HepG2 (cell line): ENCODE measurements at regions not wholly inside any gene's neighbourhood (a gene's known extent, or its start where the extent isn't known, plus 50 kb on each side); places are given as distances from the start of the nearest gene placed in this dataset.

ENCODE experiments used
- CBX5 ChIP-seq: sonication (generic); formaldehyde crosslinking; IDR thresholded peaks from 2 replicates; pipeline ENCODE4 v1.4.0; 2020; ENCODE audit warnings: missing genetic modification reagents, borderline replicate concordance
- CHD2 ChIP-seq: IDR thresholded peaks from 2 replicates; pipeline ENCODE4 v1.6.1; 2011; ENCODE audit warnings: low read depth, low read length, improper control_type of control experiment
- CTCF ChIP-seq: sonication (generic); formaldehyde crosslinking; IDR thresholded peaks from 2 replicates; pipeline ENCODE4 v1.5.0; 2020; ENCODE audit warnings: mild to moderate bottlenecking, missing genetic modification reagents, moderate library complexity
- EZH2 ChIP-seq: conservative IDR thresholded peaks from 2 replicates; pipeline ENCODE4 v1.6.1; 2012; ENCODE audit warnings: mild to moderate bottlenecking, low read depth, low read length, moderate library complexity
- HNF1B ChIP-seq: sonication (generic); formaldehyde crosslinking; IDR thresholded peaks from 2 replicates; pipeline ENCODE4 v1.5.1; 2020; ENCODE audit warnings: mild to moderate bottlenecking, moderate library complexity, missing genetic modification reagents
- MAZ ChIP-seq, 2 experiments: sonication (generic) in 1 of 2; formaldehyde crosslinking in 1 of 2; IDR thresholded peaks; 2 replicates each; pipeline versions ENCODE4 v1.5.0 to v1.6.1; 2012 to 2020; ENCODE audit warnings: low read depth in 2 of 2, mild to moderate bottlenecking in 2 of 2, borderline replicate concordance in 1 of 2, improper control_type of control experiment in 1 of 2, low read length in 1 of 2, missing genetic modification reagents in 1 of 2, moderate library complexity in 1 of 2
- NFE2L1 ChIP-seq: sonication (generic); formaldehyde crosslinking; IDR thresholded peaks from 2 replicates; pipeline ENCODE4 v1.4.0; 2020; ENCODE audit warnings: missing genetic modification reagents, mild to moderate bottlenecking, borderline replicate concordance
- POLR2A ChIP-seq, 2 experiments: IDR thresholded peaks; 2 replicates each; pipeline ENCODE4 v1.6.1; 2011; ENCODE audit warnings: low read depth in 2 of 2, low read length in 2 of 2, mild to moderate bottlenecking in 1 of 2, moderate library complexity in 1 of 2; ENCODE audit not compliant: insufficient read depth in 1 of 2
- RAD51 ChIP-seq: fragments of 450-650 bp; IDR thresholded peaks from 2 replicates; pipeline ENCODE4 v1.6.1; 2016; ENCODE audit warnings: borderline replicate concordance
- ZNF432 ChIP-seq: sonication (generic); formaldehyde crosslinking; IDR thresholded peaks from 2 replicates; pipeline ENCODE4 v1.5.0; 2020; ENCODE audit warnings: missing genetic modification reagents, mild to moderate bottlenecking, borderline replicate concordance
- ZNF670 ChIP-seq: sonication (generic); formaldehyde crosslinking; IDR thresholded peaks from 2 replicates; pipeline ENCODE4 v1.8.0; 2022; ENCODE audit warnings: mild to moderate bottlenecking, missing genetic modification reagents, borderline replicate concordance
- ZNF747 ChIP-seq: sonication (generic); formaldehyde crosslinking; IDR thresholded peaks from 2 replicates; pipeline ENCODE4 v1.8.1; 2023; ENCODE audit warnings: missing genetic modification reagents, mild to moderate bottlenecking, borderline replicate concordance

- TF ChIP-seq NFE2L1 (CRISPR knock-in tag) (no peak), CHD2 (no peak), CBX5 (CRISPR knock-in tag) (no peak), CTCF (no peak), RAD51 (no peak), POLR2A (IDR thresholded peaks at IDR 0.05; ENCODE audit: insufficient read depth in 1 of 2, low read depth in 2 of 2, low read length in 2 of 2) (no peak), ZNF432 (CRISPR knock-in tag) (no peak), ZNF670 (CRISPR knock-in tag) (no peak), HNF1B (CRISPR knock-in tag) (no peak), MAZ (IDR thresholded peaks at IDR 0.05; ENCODE audit: borderline replicate concordance, low read depth, low read length) (no peak), MAZ (CRISPR knock-in tag; IDR thresholded peaks at IDR 0.05; ENCODE audit: low read depth) (no peak), ZNF747 (CRISPR knock-in tag) (no peak), EZH2 (no peak)
Observed at GRCh38 chr20:60862601-60863000, 389.5 kb upstream of the CDH4 start.
